Neural cell (in vitro differentiated cells): ENCODE measurements at regions not wholly inside any gene's neighbourhood (a gene's known extent, or its start where the extent isn't known, plus 50 kb on each side); places are given as distances from the start of the nearest gene placed in this dataset.

Source experiments
- CTCF ChIP-seq: fragments of 450-650 bp; IDR thresholded peaks from 2 replicates; pipeline ENCODE4 v1.5.1; 2014; ENCODE audit warnings: antibody characterized with exemption, mild to moderate bottlenecking, moderate library complexity; ENCODE audit not compliant: poor library complexity, severe bottlenecking
- EZH2 ChIP-seq: fragments of 200-600, 300-800 bp; shearing (Covaris generic), sonication (generic); IDR thresholded peaks from 2 replicates; pipeline ENCODE4 v1.6.1; 2014; ENCODE audit warnings: antibody characterized with exemption, low read length, borderline replicate concordance, mild to moderate bottlenecking; ENCODE audit not compliant: insufficient read depth, poor library complexity, severe bottlenecking
- RAD21 ChIP-seq: fragments of 450-650 bp; conservative IDR thresholded peaks from 2 replicates; pipeline ENCODE4 v1.6.1; 2014; ENCODE audit warnings: antibody characterized with exemption, mild to moderate bottlenecking, moderate library complexity
- SMC3 ChIP-seq: fragments of 450-650 bp; conservative IDR thresholded peaks from 2 replicates; pipeline ENCODE4 v1.6.1; 2014; ENCODE audit warnings: antibody characterized with exemption, mild to moderate bottlenecking, moderate library complexity; ENCODE audit not compliant: poor library complexity
- TAF1 ChIP-seq: IDR thresholded peaks from 2 replicates; pipeline ENCODE4 v1.6.1; 2012; ENCODE audit warnings: low read depth
- TF ChIP-seq, protein P1 (sequence below): IDR thresholded peaks from 2 replicates; pipeline ENCODE4 v1.6.1; 2012; ENCODE audit warnings: borderline replicate concordance

DNA sequence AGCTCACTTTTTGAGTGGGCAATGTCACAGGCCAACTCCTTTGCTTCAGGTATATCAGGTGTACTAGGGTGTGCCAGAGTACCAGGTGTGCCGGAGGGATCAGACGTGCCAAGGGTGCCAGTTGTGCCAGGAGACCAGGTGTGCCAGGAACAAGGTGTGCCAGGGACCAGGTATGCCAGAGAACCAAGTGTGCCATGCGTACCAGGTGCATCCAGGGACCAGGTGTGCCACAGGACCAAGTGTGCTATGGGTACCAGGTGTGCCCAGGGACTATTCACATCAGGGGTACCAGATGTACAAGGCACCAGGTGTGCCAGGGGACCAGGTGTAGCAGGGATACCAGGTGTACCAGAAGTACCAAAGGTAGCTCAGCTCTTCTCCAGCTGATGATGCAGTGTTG lies 174.7 kb upstream of the S1PR3 start:
- TF ChIP-seq CTCF (no peak), RAD21 (no peak), TAF1 (no peak), EZH2 (no peak), SMC3 (no peak)
- TF ChIP-seq, protein P1, sequence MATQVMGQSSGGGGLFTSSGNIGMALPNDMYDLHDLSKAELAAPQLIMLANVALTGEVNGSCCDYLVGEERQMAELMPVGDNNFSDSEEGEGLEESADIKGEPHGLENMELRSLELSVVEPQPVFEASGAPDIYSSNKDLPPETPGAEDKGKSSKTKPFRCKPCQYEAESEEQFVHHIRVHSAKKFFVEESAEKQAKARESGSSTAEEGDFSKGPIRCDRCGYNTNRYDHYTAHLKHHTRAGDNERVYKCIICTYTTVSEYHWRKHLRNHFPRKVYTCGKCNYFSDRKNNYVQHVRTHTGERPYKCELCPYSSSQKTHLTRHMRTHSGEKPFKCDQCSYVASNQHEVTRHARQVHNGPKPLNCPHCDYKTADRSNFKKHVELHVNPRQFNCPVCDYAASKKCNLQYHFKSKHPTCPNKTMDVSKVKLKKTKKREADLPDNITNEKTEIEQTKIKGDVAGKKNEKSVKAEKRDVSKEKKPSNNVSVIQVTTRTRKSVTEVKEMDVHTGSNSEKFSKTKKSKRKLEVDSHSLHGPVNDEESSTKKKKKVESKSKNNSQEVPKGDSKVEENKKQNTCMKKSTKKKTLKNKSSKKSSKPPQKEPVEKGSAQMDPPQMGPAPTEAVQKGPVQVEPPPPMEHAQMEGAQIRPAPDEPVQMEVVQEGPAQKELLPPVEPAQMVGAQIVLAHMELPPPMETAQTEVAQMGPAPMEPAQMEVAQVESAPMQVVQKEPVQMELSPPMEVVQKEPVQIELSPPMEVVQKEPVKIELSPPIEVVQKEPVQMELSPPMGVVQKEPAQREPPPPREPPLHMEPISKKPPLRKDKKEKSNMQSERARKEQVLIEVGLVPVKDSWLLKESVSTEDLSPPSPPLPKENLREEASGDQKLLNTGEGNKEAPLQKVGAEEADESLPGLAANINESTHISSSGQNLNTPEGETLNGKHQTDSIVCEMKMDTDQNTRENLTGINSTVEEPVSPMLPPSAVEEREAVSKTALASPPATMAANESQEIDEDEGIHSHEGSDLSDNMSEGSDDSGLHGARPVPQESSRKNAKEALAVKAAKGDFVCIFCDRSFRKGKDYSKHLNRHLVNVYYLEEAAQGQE: no peak
